Stimulated activated CD4-positive, alpha-beta T cell treated with anti-CD3 and anti-CD28 coated beads, Interleukin-1b, Interleukin-23, amount 100 ng/mL, for 48 hours (primary cell): ENCODE measurements at regions not wholly inside any gene's neighbourhood (a gene's known extent, or its start where the extent isn't known, plus 50 kb on each side); places are given as distances from the start of the nearest gene placed in this dataset.
A peak's percentile ranks its signal among the peaks of the same experiment; 100 is the strongest.

ENCODE experiments used
- DNase-seq: peaks from one replicate; pipeline ENCODE4 v3.0.0-alpha.2; 2020

- DNase-seq: no peak
Observed at GRCh38 chr12:111310076-111310870, 58.6 kb downstream of the PHETA1 start.

- DNase-seq: no peak
Observed at GRCh38 chr12:111309584-111309983, 59.3 kb downstream of the PHETA1 start.

GRCh38 chr12:111308473-111308872, 60.4 kb downstream of the PHETA1 start:
- DNase-seq: no peak

GRCh38 chr12:111304642-111305071, 64.2 kb downstream of the PHETA1 start:
- peak; percentile 58 for DNase-seq

GRCh38 chr12:111303531-111303930, 65.4 kb downstream of the PHETA1 start:
- no peak for DNase-seq

- peak; percentile 43 for DNase-seq
Observed at GRCh38 chr12:111298582-111299436, 70.1 kb downstream of the PHETA1 start.

- no peak for DNase-seq
Observed at GRCh38 chr12:111297703-111298426, 71.0 kb downstream of the PHETA1 start.

- DNase-seq: no peak
Observed at GRCh38 chr12:111296906-111297463, 71.9 kb downstream of the PHETA1 start.

- DNase-seq: no peak
Observed at GRCh38 chr12:111295176-111295575, 73.7 kb downstream of the PHETA1 start.

GRCh38 chr12:111293266-111294009, 75.5 kb downstream of the PHETA1 start:
- DNase-seq: no peak

- DNase-seq: no peak
Observed at GRCh38 chr12:111291357-111291756, 77.5 kb downstream of the PHETA1 start.

GRCh38 chr12:111288771-111289170, 80.1 kb downstream of the PHETA1 start:
- no peak for DNase-seq

- no peak for DNase-seq
Observed at GRCh38 chr12:111287125-111287900, 81.6 kb downstream of the PHETA1 start.

GRCh38 chr12:111285200-111285599, 83.7 kb downstream of the PHETA1 start:
- DNase-seq: no peak

- no peak for DNase-seq
Observed at GRCh38 chr12:111284709-111285108, 84.2 kb downstream of the PHETA1 start.

GRCh38 chr12:111283966-111284365, 84.9 kb downstream of the PHETA1 start:
- DNase-seq: no peak

GRCh38 chr12:111283521-111283920, 85.4 kb downstream of the PHETA1 start:
- DNase-seq: no peak

- no peak for DNase-seq
Observed at GRCh38 chr12:111277570-111277969, 91.3 kb downstream of the PHETA1 start.

GRCh38 chr12:111276146-111276545, 92.7 kb downstream of the PHETA1 start:
- DNase-seq: no peak

GRCh38 chr12:111275308-111275707, 93.6 kb downstream of the PHETA1 start:
- no peak for DNase-seq

- DNase-seq: no peak
Observed at GRCh38 chr12:111274777-111275176, 94.1 kb downstream of the PHETA1 start.
